ENCODE measurements at regions not wholly inside any gene's neighbourhood (a gene's known extent, or its start where the extent isn't known, plus 50 kb on each side); places are given as distances from the start of the nearest gene placed in this dataset.

GRCh38 chr1:178020968-178021640 lies 51.2 kb upstream of the SEC16B start:
- 66% methylated on average over 8 of the region's 8 CpGs for WGBS (ENCODE audit: low lambda C conversion rate)

GRCh38 chr1:178021950-178022349 lies 52.1 kb upstream of the SEC16B start:
- WGBS (ENCODE audit: low lambda C conversion rate), result 84% methylated on average over 4 of the region's 4 CpGs
- POLR2A ChIA-PET, result no interaction called here
- TF ChIP-seq SMC3 (IDR thresholded peaks at IDR 0.05; ENCODE audit: low read depth, low read length) (no peak), MAX (IDR thresholded peaks at IDR 0.05; ENCODE audit: low read depth) (no peak), JUND (IDR thresholded peaks at IDR 0.05) (no peak), PBX3 (IDR thresholded peaks at IDR 0.05) (no peak), RXRA (IDR thresholded peaks at IDR 0.05; ENCODE audit: borderline replicate concordance, low read depth) (no peak), FOXJ3 (CRISPR knock-in tag; IDR thresholded peaks at IDR 0.05) (no peak), ZBTB33 (IDR thresholded peaks at IDR 0.05; ENCODE audit: borderline replicate concordance, low read depth) (no peak), EZH2phosphoT487 (IDR thresholded peaks at IDR 0.05; ENCODE audit: borderline replicate concordance, low read depth) (no peak), MEF2A (IDR thresholded peaks at IDR 0.05; ENCODE audit: borderline replicate concordance, low read depth) (no peak)

More at GRCh38 chr1:178020968-178021640, 51.2 kb upstream of the SEC16B start:
- no peak for TF ChIP-seq TEAD4 (IDR thresholded peaks at IDR 0.05; ENCODE audit: borderline replicate concordance, insufficient read depth)
- TF ChIP-seq MXI1 (IDR thresholded peaks at IDR 0.05; ENCODE audit: low read depth, low read length), result no peak
- TF ChIP-seq FOXJ3 (CRISPR knock-in tag; IDR thresholded peaks at IDR 0.05), result no peak
- no peak for TF ChIP-seq TCF12 (IDR thresholded peaks at IDR 0.05)
- TF ChIP-seq PBX3 (IDR thresholded peaks at IDR 0.05), result no peak
- TF ChIP-seq CHD2 (IDR thresholded peaks at IDR 0.05; ENCODE audit: low read length, partially characterized antibody), result no peak
- TF ChIP-seq SIN3A (IDR thresholded peaks at IDR 0.05; ENCODE audit: borderline replicate concordance, low read depth, low read length), result no peak
- no peak for TF ChIP-seq RXRA (IDR thresholded peaks at IDR 0.05; ENCODE audit: borderline replicate concordance, low read depth)
- TF ChIP-seq YY1 (IDR thresholded peaks at IDR 0.05; ENCODE audit: low read depth), result no peak
- no peak for TF ChIP-seq GABPA (IDR thresholded peaks at IDR 0.05; ENCODE audit: low read depth)
- no peak for TF ChIP-seq MAX (IDR thresholded peaks at IDR 0.05; ENCODE audit: low read depth)
- no peak for TF ChIP-seq CTCF (IDR thresholded peaks at IDR 0.05)
- no peak overlapping the region for H3K4me2 ChIP-seq
- H3K4me3 ChIP-seq (ENCODE audit: low read depth in 2 of 2, low read length in 1 of 2), result no peak overlapping the region
- H2AFZ ChIP-seq (ENCODE audit: low read depth), result no peak overlapping the region
- no peak overlapping the region for H3K9ac ChIP-seq
- H3K27me3 ChIP-seq (ENCODE audit: insufficient read depth), result no peaks in the 10 kb centered on the region
- no peaks in the 10 kb centered on the region for H3K36me3 ChIP-seq (replicated peaks in 1 of 2; ENCODE audit: control insufficient read depth in 1 of 2, insufficient read depth in 2 of 2, low read length in 1 of 2)
- peaks cover 0 to 5% of the 10 kb centered on the region in 2 experiments; a peak in 1 of 4 replicates for H3K4me1 ChIP-seq (ENCODE audit: control insufficient read depth in 1 of 2, insufficient read depth in 2 of 2, low read depth in 1 of 2, low read length in 1 of 2)
- H3K79me2 ChIP-seq (ENCODE audit: insufficient read depth), result no peaks in the 10 kb centered on the region
- ChIA-PET CTCF (interaction anchor here (0.7 to 2.2 kb wide), 3 partner anchors 11 to 169 kb away, joined by 3 to 7 read pairs (median 4); no protein-coding TSS in a partner anchor), POLR2A (no interaction called here)
- no peaks in the 10 kb centered on the region for H3F3A ChIP-seq (replicated peaks; ENCODE audit: insufficient read depth)
- H4K20me1 ChIP-seq (ENCODE audit: insufficient read depth), result no peaks in the 10 kb centered on the region
- no peaks in the 10 kb centered on the region for H3K9me2 ChIP-seq
- H3K9me3 ChIP-seq, result no peaks in the 10 kb centered on the region
- no peak overlapping the region for H3K27ac ChIP-seq (ENCODE audit: low read depth in 2 of 2, low read length in 1 of 2)
- no peak for DNase-seq

More at GRCh38 chr1:178021950-178022349, 52.1 kb upstream of the SEC16B start:
- no peaks in the 10 kb centered on the region for H3K79me2 ChIP-seq (ENCODE audit: insufficient read depth)
- no peaks in the 10 kb centered on the region for H4K20me1 ChIP-seq (ENCODE audit: insufficient read depth)
- H3K4me3 ChIP-seq (ENCODE audit: low read depth in 2 of 2, low read length in 1 of 2), result no peak overlapping the region
- CTCF ChIA-PET, result interaction anchor here (0.7 to 2.2 kb wide), 2 partner anchors 10 to 167 kb away, joined by 3 to 7 read pairs; no protein-coding TSS in a partner anchor
- no peak overlapping the region for H2AFZ ChIP-seq (ENCODE audit: low read depth)
- no peaks in the 10 kb centered on the region for H3K36me3 ChIP-seq (replicated peaks in 1 of 2; ENCODE audit: control insufficient read depth in 1 of 2, insufficient read depth in 2 of 2, low read length in 1 of 2)
- H3F3A ChIP-seq (replicated peaks; ENCODE audit: insufficient read depth), result no peaks in the 10 kb centered on the region
- H3K4me2 ChIP-seq, result no peak overlapping the region
- H3K9me3 ChIP-seq, result no peaks in the 10 kb centered on the region
- DNase-seq, result no peak
- H3K9ac ChIP-seq, result no peak overlapping the region
- no peaks in the 10 kb centered on the region for H3K9me2 ChIP-seq
- no peak overlapping the region for H3K27ac ChIP-seq (ENCODE audit: low read depth in 2 of 2, low read length in 1 of 2)
- H3K27me3 ChIP-seq (ENCODE audit: insufficient read depth), result no peaks in the 10 kb centered on the region
- peaks cover 0 to 5% of the 10 kb centered on the region in 2 experiments; a peak in 1 of 4 replicates for H3K4me1 ChIP-seq (ENCODE audit: control insufficient read depth in 1 of 2, insufficient read depth in 2 of 2, low read depth in 1 of 2, low read length in 1 of 2)
